ENCODE measurements at regions not wholly inside any gene's neighbourhood (a gene's known extent, or its start where the extent isn't known, plus 50 kb on each side); places are given as distances from the start of the nearest gene placed in this dataset.

GRCh38 chr13:109844396-109844795 is 58.0 kb upstream of the IRS2 start:
- H3K4me1 ChIP-seq (ENCODE audit: insufficient read depth, low read length): peaks cover 17% of the 10 kb centered on the region
- peaks cover 6% of the 10 kb centered on the region for H3K27me3 ChIP-seq (ENCODE audit: insufficient read depth, low read length)
- no peaks in the 10 kb centered on the region for H3K36me3 ChIP-seq (ENCODE audit: insufficient read depth, low read length)
- no peak overlapping the region for H3K27ac ChIP-seq (ENCODE audit: low read depth, low read length)
- no peaks in the 10 kb centered on the region for H3K79me2 ChIP-seq (ENCODE audit: insufficient read depth, low read length)
- no peak for TF ChIP-seq CTCF (IDR thresholded peaks at IDR 0.05; ENCODE audit: extremely low read depth, low read depth, low read length)
- no peaks in the 10 kb centered on the region for H3K9me3 ChIP-seq (ENCODE audit: low read depth, low read length)
- H4K20me1 ChIP-seq (ENCODE audit: insufficient read depth, low read length): no peaks in the 10 kb centered on the region
- peak overlapping the region; percentile 11 for H3K4me3 ChIP-seq (ENCODE audit: insufficient read depth, low read length)
- peak overlapping the region; percentile 54 for H3K4me2 ChIP-seq (ENCODE audit: insufficient read depth, low read length)
- no peak for DNase-seq (ENCODE audit: insufficient read length, low spot score, missing footprints)
- no peak overlapping the region for H2AFZ ChIP-seq (ENCODE audit: low read length)

GRCh38 chr13:109843695-109844094 is 57.3 kb upstream of the IRS2 start:
- H3K27me3 ChIP-seq (ENCODE audit: insufficient read depth, low read length): peaks cover 2% of the 10 kb centered on the region
- H3K4me1 ChIP-seq (ENCODE audit: insufficient read depth, low read length): peaks cover 17% of the 10 kb centered on the region
- H3K4me2 ChIP-seq (ENCODE audit: insufficient read depth, low read length): peak overlapping the region; percentile 54

GRCh38 chr13:109842212-109842920 is 56.0 kb upstream of the IRS2 start:
- no peak for DNase-seq (ENCODE audit: insufficient read length, low spot score, missing footprints)

More at GRCh38 chr13:109843695-109844094, 57.3 kb upstream of the IRS2 start:
- no peaks in the 10 kb centered on the region for H3K9me3 ChIP-seq (ENCODE audit: low read depth, low read length)
- no peak overlapping the region for H3K4me3 ChIP-seq (ENCODE audit: insufficient read depth, low read length)
- no peaks in the 10 kb centered on the region for H3K36me3 ChIP-seq (ENCODE audit: insufficient read depth, low read length)
- H4K20me1 ChIP-seq (ENCODE audit: insufficient read depth, low read length): no peaks in the 10 kb centered on the region
- DNase-seq (ENCODE audit: insufficient read length, low spot score, missing footprints): no peak
- TF ChIP-seq CTCF (IDR thresholded peaks at IDR 0.05; ENCODE audit: extremely low read depth, low read depth, low read length): no peak
- no peak overlapping the region for H2AFZ ChIP-seq (ENCODE audit: low read length)
- no peaks in the 10 kb centered on the region for H3K79me2 ChIP-seq (ENCODE audit: insufficient read depth, low read length)
- no peak overlapping the region for H3K27ac ChIP-seq (ENCODE audit: low read depth, low read length)

More at GRCh38 chr13:109842212-109842920, 56.0 kb upstream of the IRS2 start:
- TF ChIP-seq CTCF (IDR thresholded peaks at IDR 0.05; ENCODE audit: extremely low read depth, low read depth, low read length): no peak
- Histone ChIP-seq H3K4me1 (ENCODE audit: insufficient read depth, low read length) (peaks cover 17% of the 10 kb centered on the region), H3K4me3 (ENCODE audit: insufficient read depth, low read length) (no peak overlapping the region), H4K20me1 (ENCODE audit: insufficient read depth, low read length) (no peaks in the 10 kb centered on the region), H3K27me3 (ENCODE audit: insufficient read depth, low read length) (no peaks in the 10 kb centered on the region), H3K79me2 (ENCODE audit: insufficient read depth, low read length) (no peaks in the 10 kb centered on the region), H3K27ac (ENCODE audit: low read depth, low read length) (no peak overlapping the region), H3K36me3 (ENCODE audit: insufficient read depth, low read length) (no peaks in the 10 kb centered on the region), H3K4me2 (ENCODE audit: insufficient read depth, low read length) (no peak overlapping the region), H2AFZ (ENCODE audit: low read length) (no peak overlapping the region), H3K9me3 (ENCODE audit: low read depth, low read length) (no peaks in the 10 kb centered on the region)
